ENCODE measurements at regions not wholly inside any gene's neighbourhood (a gene's known extent, or its start where the extent isn't known, plus 50 kb on each side); places are given as distances from the start of the nearest gene placed in this dataset.

GRCh38 chr4:26088433-26088928 is 174.5 kb downstream of the SMIM20 start:
- no peak for ATAC-seq
- TF ChIP-seq ZFP30 (CRISPR knock-in tag; IDR thresholded peaks at IDR 0.05), result no peak

GRCh38 chr4:26093551-26093950 is 179.5 kb downstream of the SMIM20 start:
- TF ChIP-seq, protein P1, sequence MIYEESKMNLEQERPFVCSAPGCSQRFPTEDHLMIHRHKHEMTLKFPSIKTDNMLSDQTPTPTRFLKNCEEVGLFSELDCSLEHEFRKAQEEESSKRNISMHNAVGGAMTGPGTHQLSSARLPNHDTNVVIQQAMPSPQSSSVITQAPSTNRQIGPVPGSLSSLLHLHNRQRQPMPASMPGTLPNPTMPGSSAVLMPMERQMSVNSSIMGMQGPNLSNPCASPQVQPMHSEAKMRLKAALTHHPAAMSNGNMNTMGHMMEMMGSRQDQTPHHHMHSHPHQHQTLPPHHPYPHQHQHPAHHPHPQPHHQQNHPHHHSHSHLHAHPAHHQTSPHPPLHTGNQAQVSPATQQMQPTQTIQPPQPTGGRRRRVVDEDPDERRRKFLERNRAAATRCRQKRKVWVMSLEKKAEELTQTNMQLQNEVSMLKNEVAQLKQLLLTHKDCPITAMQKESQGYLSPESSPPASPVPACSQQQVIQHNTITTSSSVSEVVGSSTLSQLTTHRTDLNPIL (CRISPR knock-in tag; IDR thresholded peaks at IDR 0.05; ENCODE audit: low read depth), result no peak
- TF ChIP-seq GLIS3 (CRISPR knock-in tag; IDR thresholded peaks at IDR 0.05), result no peak
- no peak for ATAC-seq

DNA sequence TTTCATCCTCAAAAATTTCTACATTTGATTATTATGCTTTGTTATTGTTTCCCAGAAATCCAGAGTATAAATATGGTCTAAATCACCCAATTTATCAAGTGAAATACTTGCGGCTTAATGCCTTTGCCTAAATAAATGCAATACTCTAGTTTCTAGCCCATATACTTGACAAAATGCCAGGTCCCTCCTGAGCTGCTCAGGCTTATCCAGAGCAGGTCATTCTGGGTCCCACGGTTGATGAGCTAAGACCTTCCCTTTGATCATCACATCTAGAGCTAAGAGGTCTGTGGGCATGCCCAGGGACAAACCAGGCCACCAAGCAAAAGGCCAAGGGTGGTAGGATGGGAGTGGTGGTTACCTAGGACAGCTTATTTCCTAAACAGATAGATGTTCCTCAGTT is 180.1 kb downstream of the SMIM20 start:
- ATAC-seq, result no peak
- TF ChIP-seq GLIS3 (CRISPR knock-in tag; IDR thresholded peaks at IDR 0.05), result no peak
- no peak for TF ChIP-seq TOX (CRISPR knock-in tag; IDR thresholded peaks at IDR 0.05; ENCODE audit: borderline replicate concordance)

DNA sequence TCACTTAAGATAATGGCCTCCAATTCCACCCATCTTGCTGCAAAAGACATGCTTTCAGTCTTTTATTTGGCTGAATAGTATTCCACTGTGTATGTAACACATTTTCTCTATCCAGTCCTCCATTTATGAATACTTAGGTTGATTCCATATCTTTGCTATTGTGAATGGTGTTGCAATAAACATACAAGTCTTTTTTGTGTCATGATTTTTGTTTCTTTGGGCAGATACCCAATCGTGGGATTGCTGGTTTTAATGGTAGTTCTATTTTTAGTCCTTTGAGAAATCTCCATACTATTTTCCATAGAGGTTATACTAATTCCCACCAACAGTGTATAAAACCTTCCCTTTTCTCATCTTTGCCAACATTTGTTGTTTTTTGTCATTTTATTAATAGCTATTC is 180.9 kb downstream of the SMIM20 start:
- TF ChIP-seq, protein P2, sequence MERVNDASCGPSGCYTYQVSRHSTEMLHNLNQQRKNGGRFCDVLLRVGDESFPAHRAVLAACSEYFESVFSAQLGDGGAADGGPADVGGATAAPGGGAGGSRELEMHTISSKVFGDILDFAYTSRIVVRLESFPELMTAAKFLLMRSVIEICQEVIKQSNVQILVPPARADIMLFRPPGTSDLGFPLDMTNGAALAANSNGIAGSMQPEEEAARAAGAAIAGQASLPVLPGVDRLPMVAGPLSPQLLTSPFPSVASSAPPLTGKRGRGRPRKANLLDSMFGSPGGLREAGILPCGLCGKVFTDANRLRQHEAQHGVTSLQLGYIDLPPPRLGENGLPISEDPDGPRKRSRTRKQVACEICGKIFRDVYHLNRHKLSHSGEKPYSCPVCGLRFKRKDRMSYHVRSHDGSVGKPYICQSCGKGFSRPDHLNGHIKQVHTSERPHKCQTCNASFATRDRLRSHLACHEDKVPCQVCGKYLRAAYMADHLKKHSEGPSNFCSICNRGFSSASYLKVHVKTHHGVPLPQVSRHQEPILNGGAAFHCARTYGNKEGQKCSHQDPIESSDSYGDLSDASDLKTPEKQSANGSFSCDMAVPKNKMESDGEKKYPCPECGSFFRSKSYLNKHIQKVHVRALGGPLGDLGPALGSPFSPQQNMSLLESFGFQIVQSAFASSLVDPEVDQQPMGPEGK (CRISPR knock-in tag; IDR thresholded peaks at IDR 0.05; ENCODE audit: borderline replicate concordance), result no peak
- TF ChIP-seq ZNF565 (CRISPR knock-in tag; conservative IDR thresholded peaks at IDR 0.05; ENCODE audit: low read depth) (no peak), TOX (CRISPR knock-in tag; IDR thresholded peaks at IDR 0.05; ENCODE audit: borderline replicate concordance) (no peak), CSDC2 (CRISPR knock-in tag; IDR thresholded peaks at IDR 0.05) (no peak), SNAI2 (CRISPR knock-in tag; IDR thresholded peaks at IDR 0.05) (no peak), RARB (CRISPR knock-in tag; IDR thresholded peaks at IDR 0.05) (no peak), ZFP3 (CRISPR knock-in tag; IDR thresholded peaks at IDR 0.05) (no peak), CSRNP3 (CRISPR knock-in tag; IDR thresholded peaks at IDR 0.05) (no peak)
- TF ChIP-seq, protein P3, sequence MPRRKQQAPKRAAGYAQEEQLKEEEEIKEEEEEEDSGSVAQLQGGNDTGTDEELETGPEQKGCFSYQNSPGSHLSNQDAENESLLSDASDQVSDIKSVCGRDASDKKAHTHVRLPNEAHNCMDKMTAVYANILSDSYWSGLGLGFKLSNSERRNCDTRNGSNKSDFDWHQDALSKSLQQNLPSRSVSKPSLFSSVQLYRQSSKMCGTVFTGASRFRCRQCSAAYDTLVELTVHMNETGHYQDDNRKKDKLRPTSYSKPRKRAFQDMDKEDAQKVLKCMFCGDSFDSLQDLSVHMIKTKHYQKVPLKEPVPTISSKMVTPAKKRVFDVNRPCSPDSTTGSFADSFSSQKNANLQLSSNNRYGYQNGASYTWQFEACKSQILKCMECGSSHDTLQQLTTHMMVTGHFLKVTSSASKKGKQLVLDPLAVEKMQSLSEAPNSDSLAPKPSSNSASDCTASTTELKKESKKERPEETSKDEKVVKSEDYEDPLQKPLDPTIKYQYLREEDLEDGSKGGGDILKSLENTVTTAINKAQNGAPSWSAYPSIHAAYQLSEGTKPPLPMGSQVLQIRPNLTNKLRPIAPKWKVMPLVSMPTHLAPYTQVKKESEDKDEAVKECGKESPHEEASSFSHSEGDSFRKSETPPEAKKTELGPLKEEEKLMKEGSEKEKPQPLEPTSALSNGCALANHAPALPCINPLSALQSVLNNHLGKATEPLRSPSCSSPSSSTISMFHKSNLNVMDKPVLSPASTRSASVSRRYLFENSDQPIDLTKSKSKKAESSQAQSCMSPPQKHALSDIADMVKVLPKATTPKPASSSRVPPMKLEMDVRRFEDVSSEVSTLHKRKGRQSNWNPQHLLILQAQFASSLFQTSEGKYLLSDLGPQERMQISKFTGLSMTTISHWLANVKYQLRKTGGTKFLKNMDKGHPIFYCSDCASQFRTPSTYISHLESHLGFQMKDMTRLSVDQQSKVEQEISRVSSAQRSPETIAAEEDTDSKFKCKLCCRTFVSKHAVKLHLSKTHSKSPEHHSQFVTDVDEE (CRISPR knock-in tag; IDR thresholded peaks at IDR 0.05), result no peak
- ATAC-seq, result no peak

DNA sequence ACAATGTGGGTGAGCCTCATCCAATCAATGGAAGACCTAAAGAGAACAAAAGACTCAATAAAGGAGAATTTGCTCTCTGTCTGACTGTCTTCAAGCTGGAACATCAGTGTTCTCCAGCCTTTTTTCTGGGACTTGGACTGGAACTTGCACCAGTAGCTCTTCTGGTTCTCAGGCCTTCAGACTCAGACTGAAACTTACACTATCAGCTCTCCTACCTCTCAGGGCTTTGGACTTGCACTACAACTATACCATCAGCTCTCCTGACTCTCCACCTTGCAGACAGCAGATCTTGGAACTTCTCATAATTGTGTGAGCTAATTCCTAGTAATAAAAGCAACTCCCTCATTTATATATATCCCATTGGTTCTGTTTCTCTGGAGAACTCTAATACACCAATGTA is 185.9 kb downstream of the SMIM20 start:
- ATAC-seq, result no peak
- TF ChIP-seq PPARA (CRISPR knock-in tag; IDR thresholded peaks at IDR 0.05; ENCODE audit: borderline replicate concordance) (no peak), SNAI2 (CRISPR knock-in tag; IDR thresholded peaks at IDR 0.05) (no peak), CSDC2 (CRISPR knock-in tag; IDR thresholded peaks at IDR 0.05) (no peak), CSRNP3 (CRISPR knock-in tag; IDR thresholded peaks at IDR 0.05) (no peak), OSR1 (CRISPR knock-in tag; IDR thresholded peaks at IDR 0.05) (no peak)
- TF ChIP-seq, protein P1 (CRISPR knock-in tag; IDR thresholded peaks at IDR 0.05; ENCODE audit: low read depth), result no peak
- TF ChIP-seq, protein P2 (CRISPR knock-in tag; IDR thresholded peaks at IDR 0.05; ENCODE audit: borderline replicate concordance), result no peak
